K562 (cell line): ENCODE measurements at regions not wholly inside any gene's neighbourhood (a gene's known extent, or its start where the extent isn't known, plus 50 kb on each side); places are given as distances from the start of the nearest gene placed in this dataset.

ENCODE experiments used
- ATAC-seq: fragments of 200-7000 bp; cut with Tn5 transposase; 3 replicates; pipeline ENCODE4 v1.9.1; 2020; ENCODE audit warnings: moderate library complexity
- BruUV-seq: library from RNA; stranded (reverse); fragments of 400-500 nt; replicated peaks from 2 replicates; lab custom pipeline; 2021; lab: Mats Ljungman, UMichigan
- CTCF ChIA-PET: fragments of 300-600 bp; formaldehyde crosslinking; extraction: SDS; loops from one replicate; lab custom pipeline; 2021; ENCODE audit warnings: low intra/inter-chr PET ratio; lab: Yijun Ruan, JAX
- POLR2A ChIA-PET: fragments of 300-600, 350-650 bp; sonication (Branson Sonifier 250); formaldehyde crosslinking; extraction: SDS; loops from one replicate; lab custom pipeline; 2021; ENCODE audit warnings: antibody characterized with exemption, inconsistent platforms; lab: Yijun Ruan, JAX
- DNase-seq, 4 experiments: peaks; one replicate each; pipeline versions ENCODE4 v3.0.0 to v3.0.0-alpha.2; 2011 to 2018; ENCODE audit warnings: low spot score in 3 of 4, mixed read lengths in 3 of 4; ENCODE audit errors: extremely low read depth in 1 of 4
- FAIRE-seq: peaks from 2 replicates; lab custom pipeline; 2011; peaks lifted over from hg19 to GRCh38; lab: Jason Lieb, UNC
- H2AFZ ChIP-seq: 2 replicates; pipeline ENCODE4 v1.6.0; 2011; ENCODE audit warnings: low read depth, low read length, control low read depth, inconsistent platforms
- H3K27ac ChIP-seq: fragments of 200-600 bp; 3 replicates; pipeline ENCODE4 v1.8.0; 2011; ENCODE audit warnings: low read depth, mild to moderate bottlenecking, control low read depth, inconsistent platforms, low read length, moderate library complexity, mixed read lengths; ENCODE audit errors: extremely low read depth
- H3K27me3 ChIP-seq, 2 experiments: fragments of 300-600 bp in 1 of 2; 2 replicates in 1 of 2; 3 replicates in 1 of 2; pipeline versions ENCODE4 v1.6.0 to v1.8.0; 2011; ENCODE audit warnings: inconsistent platforms in 2 of 2, low read length in 2 of 2, mild to moderate bottlenecking in 1 of 2, mixed read lengths in 1 of 2, moderate library complexity in 1 of 2; ENCODE audit not compliant: control insufficient read depth in 2 of 2, insufficient read depth in 2 of 2
- H3K36me3 ChIP-seq: fragments of 300-600 bp; 3 replicates; pipeline ENCODE4 v1.8.0; 2011; ENCODE audit warnings: mild to moderate bottlenecking, low read length, inconsistent platforms; ENCODE audit not compliant: control insufficient read depth, insufficient read depth
- H3K4me1 ChIP-seq, 2 experiments: fragments of 200-600 bp in 1 of 2; replicated peaks in 1 of 2; 2 replicates in 1 of 2; 3 replicates in 1 of 2; pipeline versions ENCODE4 v1.5.1 to v1.8.0; 2011; ENCODE audit warnings: inconsistent platforms in 2 of 2, low read length in 2 of 2, mild to moderate bottlenecking in 1 of 2, mixed read lengths in 1 of 2, moderate library complexity in 1 of 2; ENCODE audit not compliant: control insufficient read depth in 2 of 2, insufficient read depth in 2 of 2
- H3K4me2 ChIP-seq: 2 replicates; pipeline ENCODE4 v1.6.1; 2011; ENCODE audit warnings: low read length, control low read depth, inconsistent platforms, mixed read lengths; ENCODE audit not compliant: insufficient read depth
- H3K4me3 ChIP-seq: fragments of 200-600 bp; sonication (generic), shearing (Covaris generic); 2 replicates; pipeline ENCODE4 v1.5.1; 2016; ENCODE audit warnings: control low read depth, inconsistent platforms
- H3K79me2 ChIP-seq: fragments of 200-600 bp; 3 replicates; pipeline ENCODE4 v1.8.0; 2011; ENCODE audit warnings: low read length, inconsistent platforms; ENCODE audit not compliant: control insufficient read depth, insufficient read depth
- H3K9ac ChIP-seq, 2 experiments: 2 replicates each; pipeline versions ENCODE4 v1.6.0 to v1.6.1; 2011; ENCODE audit warnings: low read depth in 2 of 2, low read length in 2 of 2, control low read depth in 1 of 2, inconsistent platforms in 1 of 2, mild to moderate bottlenecking in 1 of 2, mixed read lengths in 1 of 2; ENCODE audit not compliant: insufficient read depth in 1 of 2
- H3K9me1 ChIP-seq: one replicate; pipeline ENCODE4 v1.6.0; 2011; ENCODE audit warnings: inconsistent platforms, mild to moderate bottlenecking, low read length, moderate library complexity; ENCODE audit not compliant: control insufficient read depth, insufficient read depth
- H3K9me3 ChIP-seq: replicated peaks from 2 replicates; pipeline ENCODE4 v1.5.1; 2011; ENCODE audit warnings: low read depth, low read length, inconsistent platforms; ENCODE audit not compliant: control insufficient read depth, insufficient read depth
- H4K20me1 ChIP-seq: replicated peaks from 2 replicates; pipeline ENCODE4 v1.6.1; 2011; ENCODE audit warnings: low read length, inconsistent platforms, mixed read lengths; ENCODE audit not compliant: control insufficient read depth, insufficient read depth
- CBX2 ChIP-seq: fragments of 200-600 bp; sonication (generic); IDR thresholded peaks from one replicate; pipeline ENCODE4 v1.6.1; 2012; ENCODE audit warnings: mild to moderate bottlenecking, low read length, inconsistent platforms; ENCODE audit not compliant: insufficient read depth, poor library complexity, severe bottlenecking
- ESRRB ChIP-seq: fragments of 250-450 bp; sonication (Bioruptor Pico); IDR thresholded peaks from 2 replicates; pipeline ENCODE4 v1.5.0; 2020; ENCODE audit warnings: mild to moderate bottlenecking, moderate library complexity, borderline replicate concordance
- HNRNPLL ChIP-seq: fragments of 200-400 bp; formaldehyde crosslinking; IDR thresholded peaks from 2 replicates; pipeline ENCODE4 v1.6.1; 2017; ENCODE audit warnings: low read length, low read depth, mild to moderate bottlenecking; ENCODE audit not compliant: poor library complexity, severe bottlenecking
- RBM25 ChIP-seq: fragments of 200-400 bp; formaldehyde crosslinking; IDR thresholded peaks from 2 replicates; pipeline ENCODE4 v1.6.1; 2018; ENCODE audit warnings: low read length, low read depth, moderate library complexity; ENCODE audit not compliant: severe bottlenecking
- ZKSCAN1 ChIP-seq: fragments of 150-350 bp; IDR thresholded peaks from 2 replicates; pipeline ENCODE4 v1.6.1; 2016; ENCODE audit warnings: low read depth, low read length
- ZNF77 ChIP-seq: fragments of 250-450 bp; sonication (Bioruptor Pico); IDR thresholded peaks from 2 replicates; pipeline ENCODE4 v1.5.0; 2020
- WGBS: fragments of 100-300 bp; shearing (Covaris generic); methylation state at CpG from one replicate; pipeline ENCODE4 v1.1.6; 2016; ENCODE audit warnings: low coverage, mixed read lengths; ENCODE audit not compliant: insufficient coverage; ENCODE audit errors: missing lambda C conversion rate; 5-methylcytosine and 5-hydroxymethylcytosine counted together
- in situ Hi-C: fragments of 300-500 bp; cut with MboI; formaldehyde crosslinking; loops from 4 replicates; pipeline ENCODE4 v1.15.0; 2018; ENCODE audit warnings: inconsistent platforms, mixed read lengths
- intact Hi-C: fragments of 100-400 bp; cut with micrococcal nuclease; formaldehyde crosslinking; loops from 2 replicates; pipeline ENCODE4 v1.14.2; 2022
- TF ChIP-seq, protein P1 (sequence below): fragments of 250-450 bp; sonication (Bioruptor Pico); IDR thresholded peaks from 2 replicates; pipeline ENCODE4 v1.4.0; 2020

GRCh38 chr17:13337151-13337550 is 264.6 kb downstream of the HS3ST3A1 start:
- ChIA-PET POLR2A (interaction anchor here (1.0 kb wide), 1 partner anchor 8 kb away, joined by 3 read pairs; no protein-coding TSS in a partner anchor), CTCF (no interaction called here)
- H3K4me1 ChIP-seq = peaks cover 0 to 3% of the 10 kb centered on the region in 2 experiments; a peak in 3 of 5 replicates
- no TSS peak for BruUV-seq
- no peaks in the 10 kb centered on the region for H3K79me2 ChIP-seq
- in situ Hi-C loops (loop anchor here (10.0 kb wide), 1 partner anchor 498 kb away; no protein-coding TSS in a partner anchor), intact Hi-C loops (loop anchor here (10.0 kb wide), 1 partner anchor 178 kb away; no protein-coding TSS in a partner anchor)
- no peak overlapping the region for H3K9ac ChIP-seq
- FAIRE-seq (no peak), ATAC-seq (no peak), DNase-seq (no peak)
- H3K9me3 ChIP-seq = no peaks in the 10 kb centered on the region
- H3K4me2 ChIP-seq = no peak overlapping the region
- no peak overlapping the region for H3K27ac ChIP-seq
- H3K27me3 ChIP-seq = no peaks in the 10 kb centered on the region
- no peaks in the 10 kb centered on the region for H4K20me1 ChIP-seq
- no peak overlapping the region for H3K4me3 ChIP-seq
- TF ChIP-seq ZNF77 (CRISPR knock-in tag) (no peak), ZKSCAN1 (no peak), RBM25 (no peak), CBX2 (no peak), HNRNPLL (no peak), ESRRB (CRISPR knock-in tag) (no peak)
- TF ChIP-seq, protein P1, sequence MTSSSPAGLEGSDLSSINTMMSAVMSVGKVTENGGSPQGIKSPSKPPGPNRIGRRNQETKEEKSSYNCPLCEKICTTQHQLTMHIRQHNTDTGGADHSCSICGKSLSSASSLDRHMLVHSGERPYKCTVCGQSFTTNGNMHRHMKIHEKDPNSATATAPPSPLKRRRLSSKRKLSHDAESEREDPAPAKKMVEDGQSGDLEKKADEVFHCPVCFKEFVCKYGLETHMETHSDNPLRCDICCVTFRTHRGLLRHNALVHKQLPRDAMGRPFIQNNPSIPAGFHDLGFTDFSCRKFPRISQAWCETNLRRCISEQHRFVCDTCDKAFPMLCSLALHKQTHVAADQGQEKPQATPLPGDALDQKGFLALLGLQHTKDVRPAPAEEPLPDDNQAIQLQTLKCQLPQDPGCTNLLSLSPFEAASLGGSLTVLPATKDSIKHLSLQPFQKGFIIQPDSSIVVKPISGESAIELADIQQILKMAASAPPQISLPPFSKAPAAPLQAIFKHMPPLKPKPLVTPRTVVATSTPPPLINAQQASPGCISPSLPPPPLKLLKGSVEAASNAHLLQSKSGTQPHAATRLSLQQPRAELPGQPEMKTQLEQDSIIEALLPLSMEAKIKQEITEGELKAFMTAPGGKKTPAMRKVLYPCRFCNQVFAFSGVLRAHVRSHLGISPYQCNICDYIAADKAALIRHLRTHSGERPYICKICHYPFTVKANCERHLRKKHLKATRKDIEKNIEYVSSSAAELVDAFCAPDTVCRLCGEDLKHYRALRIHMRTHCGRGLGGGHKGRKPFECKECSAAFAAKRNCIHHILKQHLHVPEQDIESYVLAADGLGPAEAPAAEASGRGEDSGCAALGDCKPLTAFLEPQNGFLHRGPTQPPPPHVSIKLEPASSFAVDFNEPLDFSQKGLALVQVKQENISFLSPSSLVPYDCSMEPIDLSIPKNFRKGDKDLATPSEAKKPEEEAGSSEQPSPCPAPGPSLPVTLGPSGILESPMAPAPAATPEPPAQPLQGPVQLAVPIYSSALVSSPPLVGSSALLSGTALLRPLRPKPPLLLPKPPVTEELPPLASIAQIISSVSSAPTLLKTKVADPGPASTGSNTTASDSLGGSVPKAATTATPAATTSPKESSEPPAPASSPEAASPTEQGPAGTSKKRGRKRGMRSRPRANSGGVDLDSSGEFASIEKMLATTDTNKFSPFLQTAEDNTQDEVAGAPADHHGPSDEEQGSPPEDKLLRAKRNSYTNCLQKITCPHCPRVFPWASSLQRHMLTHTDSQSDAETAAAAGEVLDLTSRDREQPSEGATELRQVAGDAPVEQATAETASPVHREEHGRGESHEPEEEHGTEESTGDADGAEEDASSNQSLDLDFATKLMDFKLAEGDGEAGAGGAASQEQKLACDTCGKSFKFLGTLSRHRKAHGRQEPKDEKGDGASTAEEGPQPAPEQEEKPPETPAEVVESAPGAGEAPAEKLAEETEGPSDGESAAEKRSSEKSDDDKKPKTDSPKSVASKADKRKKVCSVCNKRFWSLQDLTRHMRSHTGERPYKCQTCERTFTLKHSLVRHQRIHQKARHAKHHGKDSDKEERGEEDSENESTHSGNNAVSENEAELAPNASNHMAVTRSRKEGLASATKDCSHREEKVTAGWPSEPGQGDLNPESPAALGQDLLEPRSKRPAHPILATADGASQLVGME (CRISPR knock-in tag) = no peak
- H2AFZ ChIP-seq = no peak overlapping the region
- H3K36me3 ChIP-seq = no peaks in the 10 kb centered on the region
- WGBS = 56% methylated on average over 5 of the region's 5 CpGs
- H3K9me1 ChIP-seq = no peaks in the 10 kb centered on the region
